Astrocyte (in vitro differentiated cells and primary cell): ENCODE measurements at regions not wholly inside any gene's neighbourhood (a gene's known extent, or its start where the extent isn't known, plus 50 kb on each side); places are given as distances from the start of the nearest gene placed in this dataset.

Experiments
- DNase-seq: peaks from one replicate; pipeline ENCODE4 v3.0.0-alpha.2; 2010; ENCODE audit warnings: low read depth
- FAIRE-seq: peaks from 2 replicates; lab custom pipeline; 2011; peaks lifted over from hg19 to GRCh38; lab: Jason Lieb, UNC
- H2AFZ ChIP-seq: 2 replicates; pipeline ENCODE4 v1.6.0; 2012; ENCODE audit warnings: low read depth, low read length, inconsistent platforms
- H3K27ac ChIP-seq: 2 replicates; pipeline ENCODE4 v1.5.1; 2011; ENCODE audit warnings: low read depth, low read length, inconsistent platforms
- H3K27me3 ChIP-seq: 2 replicates; pipeline ENCODE4 v1.6.0; 2011; ENCODE audit warnings: low read length, inconsistent platforms; ENCODE audit not compliant: insufficient read depth
- H3K36me3 ChIP-seq: 2 replicates; pipeline ENCODE4 v1.5.1; 2011; ENCODE audit warnings: low read length, inconsistent platforms; ENCODE audit not compliant: insufficient read depth
- H3K4me1 ChIP-seq: 2 replicates; pipeline ENCODE4 v1.5.1; 2011; ENCODE audit warnings: low read length, inconsistent platforms; ENCODE audit not compliant: insufficient read depth
- H3K4me2 ChIP-seq: 2 replicates; pipeline ENCODE4 v1.6.0; 2012; ENCODE audit warnings: low read length, inconsistent platforms
- H3K4me3 ChIP-seq: 2 replicates; pipeline ENCODE4 v1.5.1; 2011; ENCODE audit warnings: low read depth, mild to moderate bottlenecking, low read length, inconsistent platforms; ENCODE audit not compliant: insufficient read depth
- H3K79me2 ChIP-seq: 2 replicates; pipeline ENCODE4 v1.6.0; 2012; ENCODE audit warnings: mild to moderate bottlenecking, low read length, inconsistent platforms; ENCODE audit not compliant: insufficient read depth
- H3K9ac ChIP-seq: 2 replicates; pipeline ENCODE4 v1.6.0; 2012; ENCODE audit warnings: mild to moderate bottlenecking, low read length, inconsistent platforms
- H3K9me3 ChIP-seq: 2 replicates; pipeline ENCODE4 v1.5.1; 2012; ENCODE audit warnings: low read depth, mild to moderate bottlenecking, low read length, inconsistent platforms; ENCODE audit not compliant: insufficient read depth
- H4K20me1 ChIP-seq: 2 replicates; pipeline ENCODE4 v1.6.0; 2012; ENCODE audit warnings: low read length, inconsistent platforms; ENCODE audit not compliant: insufficient read depth
- H3K27ac Mint-ChIP-seq: one replicate; pipeline ENCODE4 v1.8.0; 2021; ENCODE audit warnings: mild to moderate bottlenecking, mixed read lengths; ENCODE audit not compliant: unreplicated experiment
- H3K27me3 Mint-ChIP-seq: one replicate; pipeline ENCODE4 v1.8.0; 2021; ENCODE audit warnings: low read depth, mixed read lengths; ENCODE audit not compliant: unreplicated experiment
- H3K36me3 Mint-ChIP-seq: one replicate; pipeline ENCODE4 v1.8.0; 2021; ENCODE audit warnings: low read depth, mixed read lengths; ENCODE audit not compliant: unreplicated experiment
- H3K4me1 Mint-ChIP-seq: one replicate; pipeline ENCODE4 v1.8.0; 2021; ENCODE audit warnings: low read depth, mixed read lengths; ENCODE audit not compliant: unreplicated experiment
- H3K4me3 Mint-ChIP-seq: one replicate; pipeline ENCODE4 v1.8.0; 2021; ENCODE audit warnings: mild to moderate bottlenecking, moderate library complexity, mixed read lengths; ENCODE audit not compliant: unreplicated experiment
- H3K9me3 Mint-ChIP-seq: one replicate; pipeline ENCODE4 v1.8.0; 2021; ENCODE audit warnings: mild to moderate bottlenecking, mixed read lengths; ENCODE audit not compliant: unreplicated experiment
- CTCF ChIP-seq: IDR thresholded peaks from 2 replicates; pipeline ENCODE4 v1.5.1; 2011; ENCODE audit warnings: low read depth, mild to moderate bottlenecking, inconsistent platforms, low read length, moderate library complexity; ENCODE audit not compliant: insufficient read depth
- EZH2 ChIP-seq: IDR thresholded peaks from 2 replicates; pipeline ENCODE4 v1.6.1; 2012; ENCODE audit warnings: mild to moderate bottlenecking, low read length, inconsistent platforms; ENCODE audit not compliant: insufficient read depth

GRCh38 chr5:9699681-9700080 lies 69.5 kb upstream of the TAS2R1 start:
- Histone ChIP-seq H3K4me1 (peaks cover 5% of the 10 kb centered on the region), H3K27ac (peak overlapping the region; percentile 56), H3K36me3 (no peaks in the 10 kb centered on the region), H3K79me2 (no peaks in the 10 kb centered on the region), H4K20me1 (no peaks in the 10 kb centered on the region), H3K9me3 (no peaks in the 10 kb centered on the region), H3K9ac (peak overlapping the region; percentile 27), H3K27me3 (no peaks in the 10 kb centered on the region), H3K4me2 (peak overlapping the region; percentile 28), H3K4me3 (no peak overlapping the region), H2AFZ (no peak overlapping the region)
- Mint-ChIP-seq H3K27ac (no peak overlapping the region), H3K4me1 (no peaks in the 10 kb centered on the region), H3K27me3 (peaks cover 6% of the 10 kb centered on the region), H3K4me3 (no peak overlapping the region), H3K9me3 (no peaks in the 10 kb centered on the region), H3K36me3 (no peaks in the 10 kb centered on the region)
- no peak for FAIRE-seq
- no peak for DNase-seq
- TF ChIP-seq CTCF (no peak), EZH2 (no peak)

- Histone ChIP-seq H4K20me1 (no peaks in the 10 kb centered on the region), H3K9me3 (no peaks in the 10 kb centered on the region), H3K4me1 (peaks cover 5% of the 10 kb centered on the region), H3K36me3 (no peaks in the 10 kb centered on the region), H3K4me2 (peak overlapping the region; percentile 24), H3K27me3 (no peaks in the 10 kb centered on the region), H3K4me3 (no peak overlapping the region), H3K27ac (peak overlapping the region; percentile 56), H3K9ac (peak overlapping the region; percentile 35), H3K79me2 (no peaks in the 10 kb centered on the region), H2AFZ (no peak overlapping the region)
- TF ChIP-seq CTCF = no peak
- no peak for TF ChIP-seq EZH2
- peaks cover 6% of the 10 kb centered on the region for H3K27me3 Mint-ChIP-seq
- no peak overlapping the region for H3K27ac Mint-ChIP-seq
- no peak for DNase-seq
- FAIRE-seq = no peak
- H3K9me3 Mint-ChIP-seq = no peaks in the 10 kb centered on the region
- no peaks in the 10 kb centered on the region for H3K4me1 Mint-ChIP-seq
- no peaks in the 10 kb centered on the region for H3K36me3 Mint-ChIP-seq
- no peak overlapping the region for H3K4me3 Mint-ChIP-seq
Measured at GRCh38 chr5:9698841-9699240, 68.7 kb upstream of the TAS2R1 start.

GRCh38 chr5:9698125-9698826 lies 68.1 kb upstream of the TAS2R1 start:
- no peaks in the 10 kb centered on the region for H3K4me1 Mint-ChIP-seq

More at GRCh38 chr5:9698125-9698826, 68.1 kb upstream of the TAS2R1 start:
- peak overlapping the region; percentile 35 for H3K9ac ChIP-seq
- no peaks in the 10 kb centered on the region for H4K20me1 ChIP-seq
- no peak overlapping the region for H3K4me3 ChIP-seq
- Mint-ChIP-seq H3K4me3 (no peak overlapping the region), H3K27ac (no peak overlapping the region), H3K9me3 (no peaks in the 10 kb centered on the region), H3K27me3 (peaks cover 6% of the 10 kb centered on the region), H3K36me3 (no peaks in the 10 kb centered on the region)
- no peaks in the 10 kb centered on the region for H3K36me3 ChIP-seq
- peak overlapping the region; percentile 24 for H3K4me2 ChIP-seq
- H3K27ac ChIP-seq = peak overlapping the region; percentile 58
- no peaks in the 10 kb centered on the region for H3K79me2 ChIP-seq
- H3K4me1 ChIP-seq = peaks cover 5% of the 10 kb centered on the region
- no peaks in the 10 kb centered on the region for H3K9me3 ChIP-seq
- no peak for TF ChIP-seq EZH2
- no peak for TF ChIP-seq CTCF
- H3K27me3 ChIP-seq = no peaks in the 10 kb centered on the region
- FAIRE-seq = peak; percentile 67
- peak; percentile 10 for DNase-seq
- no peak overlapping the region for H2AFZ ChIP-seq
